Left lung (tissue), 4 donors: ENCODE measurements at regions not wholly inside any gene's neighbourhood (a gene's known extent, or its start where the extent isn't known, plus 50 kb on each side); places are given as distances from the start of the nearest gene placed in this dataset.
A peak's percentile ranks its signal among the peaks of the same experiment; 100 is the strongest.

Experiments
- ATAC-seq: fragments of 200-7000 bp; cut with Tn5 transposase; one replicate; pipeline ENCODE4 v1.9.1; 2020; ENCODE audit warnings: moderate library complexity
- DNase-seq, 4 donors: peaks; one replicate each; pipeline ENCODE4 v3.0.0-alpha.2; 2013 to 2020
- H3K27ac ChIP-seq, 2 donors: fragments of 200-600 bp; sonication (generic) in 1 of 2; one replicate each; pipeline versions ENCODE4 v1.5.0 to v1.8.0; 2020 to 2021
- H3K27me3 ChIP-seq, 2 donors: fragments of 200-600 bp; sonication (generic) in 1 of 2; one replicate each; pipeline versions ENCODE4 v1.5.0 to v1.8.0; 2020 to 2021
- H3K36me3 ChIP-seq, 2 donors: fragments of 200-600 bp; sonication (generic) in 1 of 2; one replicate each; pipeline versions ENCODE4 v1.5.0 to v1.8.0; 2020 to 2021
- H3K4me1 ChIP-seq, 2 donors: fragments of 200-600 bp; one replicate each; pipeline ENCODE4 v1.8.0; 2021
- H3K4me3 ChIP-seq, 2 donors: fragments of 200-600 bp; sonication (generic) in 1 of 2; one replicate each; pipeline versions ENCODE4 v1.5.0 to v1.8.0; 2020 to 2021; ENCODE audit warnings: mild to moderate bottlenecking in 1 of 2
- H3K9me3 ChIP-seq, 2 donors: fragments of 200-600 bp; sonication (generic) in 1 of 2; one replicate each; pipeline versions ENCODE4 v1.5.0 to v1.8.0; 2020 to 2021
- intact Hi-C, 2 donors: fragments of 100-400 bp; cut with DNase I; formaldehyde crosslinking; loops; one replicate each; pipeline versions ENCODE4 v1.11.2 to v1.14.2; 2022
- TF ChIP-seq, protein P1 (sequence below), 2 donors: fragments of 200-600 bp; sonication (generic) in 1 of 2; IDR thresholded peaks; one replicate each; pipeline versions ENCODE4 v1.5.0 to v1.8.0; 2021; ENCODE audit warnings: antibody characterized with exemption in 2 of 2
- donor health status: DM: no; HTN: yes; CAD: no.
- donor health status: DM: no; HTN: no; CAD: no.

DNA sequence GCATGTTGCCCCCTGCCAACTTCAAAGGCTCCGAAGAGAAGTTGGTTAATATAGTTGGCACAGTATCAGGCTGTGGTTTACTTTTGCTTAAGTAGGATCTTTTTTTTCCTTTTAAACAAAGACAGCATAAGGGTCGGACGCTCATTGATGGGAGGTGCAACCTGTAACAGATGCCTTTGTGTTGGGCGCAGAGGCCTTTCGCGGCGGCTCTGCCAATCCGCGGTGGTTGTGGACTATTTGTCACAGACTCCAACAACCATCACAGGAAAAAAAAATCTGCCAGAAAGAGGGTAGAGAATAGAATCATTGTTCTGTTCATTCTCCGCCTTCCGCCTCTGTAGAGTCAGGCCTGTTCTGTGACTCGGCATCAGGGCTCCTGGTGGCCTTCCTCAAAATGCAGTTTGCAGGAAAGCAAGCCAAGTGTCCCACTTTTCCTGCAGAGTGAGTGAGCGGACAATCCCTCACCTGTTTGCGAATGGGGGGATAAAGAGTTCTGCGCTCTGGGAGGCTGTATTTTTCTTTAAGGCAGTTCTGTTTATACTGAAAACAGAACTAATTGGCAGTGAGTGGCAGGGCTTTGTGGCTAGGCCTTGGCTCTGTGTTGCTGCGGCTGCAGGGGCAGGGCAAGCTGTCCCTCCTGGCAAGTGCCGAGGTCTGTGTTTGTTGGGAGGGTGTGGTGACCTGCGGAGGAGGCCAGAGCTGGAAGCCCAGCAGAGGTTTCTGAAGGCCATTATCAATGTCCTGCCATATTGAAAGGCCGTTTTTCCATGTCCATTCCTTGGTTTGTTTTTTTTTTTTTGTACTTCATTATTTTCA lies 83.0 kb upstream of the PIWIL1 start:
- Histone ChIP-seq H3K4me3 (no peak overlapping the region), H3K36me3 (no peaks in the 10 kb centered on the region), H3K4me1 (no peaks in the 10 kb centered on the region), H3K27me3 (peaks cover 0 to 4% of the 10 kb centered on the region in 2 donors), H3K9me3 (no peaks in the 10 kb centered on the region), H3K27ac (no peak overlapping the region)
- DNase-seq: peak in 1 of 4 donors; percentile 16
- no peak for ATAC-seq
- TF ChIP-seq, protein P1, sequence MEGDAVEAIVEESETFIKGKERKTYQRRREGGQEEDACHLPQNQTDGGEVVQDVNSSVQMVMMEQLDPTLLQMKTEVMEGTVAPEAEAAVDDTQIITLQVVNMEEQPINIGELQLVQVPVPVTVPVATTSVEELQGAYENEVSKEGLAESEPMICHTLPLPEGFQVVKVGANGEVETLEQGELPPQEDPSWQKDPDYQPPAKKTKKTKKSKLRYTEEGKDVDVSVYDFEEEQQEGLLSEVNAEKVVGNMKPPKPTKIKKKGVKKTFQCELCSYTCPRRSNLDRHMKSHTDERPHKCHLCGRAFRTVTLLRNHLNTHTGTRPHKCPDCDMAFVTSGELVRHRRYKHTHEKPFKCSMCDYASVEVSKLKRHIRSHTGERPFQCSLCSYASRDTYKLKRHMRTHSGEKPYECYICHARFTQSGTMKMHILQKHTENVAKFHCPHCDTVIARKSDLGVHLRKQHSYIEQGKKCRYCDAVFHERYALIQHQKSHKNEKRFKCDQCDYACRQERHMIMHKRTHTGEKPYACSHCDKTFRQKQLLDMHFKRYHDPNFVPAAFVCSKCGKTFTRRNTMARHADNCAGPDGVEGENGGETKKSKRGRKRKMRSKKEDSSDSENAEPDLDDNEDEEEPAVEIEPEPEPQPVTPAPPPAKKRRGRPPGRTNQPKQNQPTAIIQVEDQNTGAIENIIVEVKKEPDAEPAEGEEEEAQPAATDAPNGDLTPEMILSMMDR (IDR thresholded peaks at IDR 0.05): no peak
- intact Hi-C loops: no loop called here

DNA sequence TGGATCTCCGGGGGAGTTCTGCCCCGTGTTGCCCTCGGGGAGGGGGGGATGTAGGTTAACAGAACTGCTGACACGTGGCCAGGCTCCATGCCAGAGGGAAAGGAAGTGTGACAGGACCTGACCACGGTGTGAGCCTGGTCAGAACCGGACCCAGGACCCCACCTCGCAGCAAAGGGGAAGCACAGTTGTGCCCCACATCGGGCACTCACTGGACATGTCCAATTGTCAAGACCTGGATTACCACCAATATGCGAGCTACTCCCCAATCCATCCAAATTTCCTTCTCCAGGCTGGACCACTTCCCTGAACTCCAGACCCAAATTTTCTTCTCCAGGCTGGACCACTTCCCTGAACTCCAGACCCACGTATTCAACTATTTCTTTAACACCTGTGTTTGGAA lies 78.8 kb upstream of the PIWIL1 start:
- Histone ChIP-seq H3K27ac (no peak overlapping the region), H3K27me3 (peaks cover 0 to 7% of the 10 kb centered on the region in 2 donors), H3K9me3 (no peaks in the 10 kb centered on the region), H3K4me3 (no peak overlapping the region), H3K4me1 (no peaks in the 10 kb centered on the region), H3K36me3 (no peaks in the 10 kb centered on the region)
- intact Hi-C loops: no loop called here
- ATAC-seq: no peak
- no peak for DNase-seq
- TF ChIP-seq, protein P1 (IDR thresholded peaks at IDR 0.05): no peak

DNA sequence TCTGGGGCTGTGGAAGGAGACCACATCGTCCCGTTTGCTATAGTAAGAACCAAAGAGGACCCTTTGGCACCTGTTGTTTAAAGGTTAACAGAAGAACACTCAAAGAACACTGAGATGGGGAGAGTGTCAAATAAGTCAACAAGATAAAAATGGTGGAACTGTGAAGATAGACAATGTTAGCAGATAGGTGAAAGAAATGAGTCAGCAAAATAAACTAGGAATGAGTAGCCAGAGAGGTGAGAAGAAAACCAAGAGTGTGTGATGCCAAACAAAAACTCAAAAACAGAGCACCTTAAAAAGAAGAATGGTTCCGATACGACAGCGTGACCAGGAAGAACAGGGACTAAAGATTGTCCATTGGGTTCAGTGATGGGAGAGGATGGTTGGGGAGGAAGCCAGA lies 74.7 kb upstream of the PIWIL1 start:
- H3K4me3 ChIP-seq: no peak overlapping the region
- intact Hi-C loops: no loop called here
- no peaks in the 10 kb centered on the region for H3K4me1 ChIP-seq
- H3K9me3 ChIP-seq: no peaks in the 10 kb centered on the region
- peaks cover 0 to 14% of the 10 kb centered on the region in 2 donors for H3K27me3 ChIP-seq
- no peak for DNase-seq
- H3K27ac ChIP-seq: no peak overlapping the region
- ATAC-seq: no peak
- TF ChIP-seq, protein P1 (IDR thresholded peaks at IDR 0.05): no peak
- no peaks in the 10 kb centered on the region for H3K36me3 ChIP-seq

DNA sequence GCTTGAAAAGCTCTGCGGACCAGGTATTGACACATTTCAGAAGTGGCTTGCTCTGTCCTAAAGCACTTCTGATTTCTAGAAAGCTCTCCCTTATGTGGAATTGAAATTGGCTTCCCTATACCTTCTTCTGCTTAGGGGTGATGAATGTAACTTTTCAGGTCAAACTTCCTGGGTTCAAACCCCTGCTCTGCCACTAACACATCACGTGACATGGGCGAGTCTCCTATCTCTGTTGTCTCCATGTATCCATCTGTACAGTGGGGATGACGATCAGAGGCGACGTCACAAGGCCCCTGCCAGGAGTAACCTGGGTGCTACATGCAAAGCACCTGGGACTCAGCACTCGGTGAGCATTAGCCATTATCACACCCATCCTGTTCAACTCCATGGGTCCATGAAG lies 73.7 kb upstream of the PIWIL1 start:
- no peaks in the 10 kb centered on the region for H3K9me3 ChIP-seq
- no peaks in the 10 kb centered on the region for H3K36me3 ChIP-seq
- TF ChIP-seq, protein P1 (IDR thresholded peaks at IDR 0.05): no peak
- ATAC-seq (no peak), DNase-seq (no peak)
- no peak overlapping the region for H3K4me3 ChIP-seq
- no peaks in the 10 kb centered on the region for H3K4me1 ChIP-seq
- peaks cover 0 to 21% of the 10 kb centered on the region in 2 donors for H3K27me3 ChIP-seq
- intact Hi-C loops: no loop called here
- no peak overlapping the region for H3K27ac ChIP-seq

DNA sequence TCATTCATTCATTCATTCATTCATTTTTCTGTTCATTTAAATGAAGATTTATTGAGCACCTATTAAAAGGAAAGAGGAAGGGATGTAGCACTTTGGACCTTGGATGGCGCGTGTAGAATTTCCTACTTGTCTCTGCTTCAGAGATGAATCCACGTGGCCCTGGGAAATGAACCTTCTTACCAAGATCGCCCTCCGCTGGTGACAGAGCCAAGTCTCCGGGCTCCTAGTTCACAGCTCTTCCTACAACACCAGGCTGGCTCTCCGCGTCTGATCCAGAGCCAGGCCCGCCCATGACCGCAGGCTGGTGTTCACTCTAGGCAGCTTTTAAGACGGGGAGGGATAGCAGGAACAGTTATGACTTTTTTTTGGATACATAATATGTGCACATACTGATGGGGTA lies 70.9 kb upstream of the PIWIL1 start:
- H3K36me3 ChIP-seq: no peaks in the 10 kb centered on the region
- no peaks in the 10 kb centered on the region for H3K9me3 ChIP-seq
- no peak overlapping the region for H3K4me3 ChIP-seq
- H3K4me1 ChIP-seq: no peaks in the 10 kb centered on the region
- no peak overlapping the region for H3K27ac ChIP-seq
- intact Hi-C loops: no loop called here
- ATAC-seq (no peak), DNase-seq (no peak)
- TF ChIP-seq, protein P1 (IDR thresholded peaks at IDR 0.05): no peak
- H3K27me3 ChIP-seq: peaks cover 0 to 17% of the 10 kb centered on the region in 2 donors
